Effector memory CD8-positive, alpha-beta T cell (primary cell): ENCODE measurements at regions not wholly inside any gene's neighbourhood (a gene's known extent, or its start where the extent isn't known, plus 50 kb on each side); places are given as distances from the start of the nearest gene placed in this dataset.
"Not testable (repeated sequence)": the region's sequence is repeated elsewhere in the genome, so short reads cannot be mapped to it uniquely, and the experiment has no call there.

Source experiments
- ATAC-seq: fragments of 150-1000 bp; cut with Tn5 transposase; replicated peaks from 2 replicates; pipeline ENCODE4 v1.10.0; 2021; ENCODE audit warnings: mild to moderate bottlenecking, moderate library complexity
- DNase-seq, 3 experiments: peaks; one replicate each; pipeline ENCODE4 v3.0.0; 2021
- H3K27ac Mint-ChIP-seq, 2 donors: one replicate each; pipeline ENCODE4 v1.8.0; 2022; ENCODE audit warnings: mild to moderate bottlenecking in 2 of 2, mixed read lengths in 2 of 2, moderate library complexity in 2 of 2
- H3K27me3 Mint-ChIP-seq, 2 donors: one replicate each; pipeline ENCODE4 v1.8.0; 2022; ENCODE audit warnings: mixed read lengths in 2 of 2
- H3K36me3 Mint-ChIP-seq: one replicate; pipeline ENCODE4 v1.8.0; 2022; ENCODE audit warnings: mild to moderate bottlenecking, moderate library complexity, mixed read lengths; ENCODE audit not compliant: insufficient read depth
- H3K4me1 Mint-ChIP-seq, 2 donors: one replicate each; pipeline ENCODE4 v1.8.0; 2022; ENCODE audit warnings: low read depth in 2 of 2, mixed read lengths in 2 of 2
- H3K4me3 Mint-ChIP-seq, 2 donors: one replicate each; pipeline ENCODE4 v1.8.0; 2022; ENCODE audit warnings: mild to moderate bottlenecking in 2 of 2, mixed read lengths in 2 of 2, moderate library complexity in 2 of 2
- H3K9me3 Mint-ChIP-seq, 2 donors: one replicate each; pipeline ENCODE4 v1.8.0; 2022; ENCODE audit warnings: mixed read lengths in 2 of 2

DNA sequence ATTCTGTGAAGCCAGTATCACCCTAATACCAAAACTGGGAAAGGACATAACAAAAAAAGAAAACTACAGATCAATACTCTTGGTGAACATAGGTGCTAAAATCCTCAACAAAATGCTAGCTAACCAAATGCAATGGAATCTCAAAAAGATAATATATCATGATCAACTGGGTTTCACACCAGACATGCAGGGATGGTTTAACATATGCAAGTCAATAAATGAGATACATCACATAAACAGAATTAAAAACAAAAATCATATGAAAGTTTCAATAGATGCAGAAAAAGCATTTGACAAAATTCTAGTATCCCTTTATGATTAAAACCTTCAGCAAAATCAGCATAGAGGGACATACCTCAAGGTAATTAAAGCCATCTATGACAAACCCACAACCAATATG lies 198.2 kb upstream of the NDUFV2 start:
- Mint-ChIP-seq H3K4me3 (no peak overlapping the region), H3K27ac (no peak overlapping the region), H3K27me3 (peaks cover 36 to 45% of the 10 kb centered on the region in 2 donors), H3K4me1 (peaks cover 0 to 1% of the 10 kb centered on the region in 2 donors), H3K36me3 (no peaks in the 10 kb centered on the region), H3K9me3 (no peaks in the 10 kb centered on the region)
- DNase-seq = no peak
- ATAC-seq = no peak

DNA sequence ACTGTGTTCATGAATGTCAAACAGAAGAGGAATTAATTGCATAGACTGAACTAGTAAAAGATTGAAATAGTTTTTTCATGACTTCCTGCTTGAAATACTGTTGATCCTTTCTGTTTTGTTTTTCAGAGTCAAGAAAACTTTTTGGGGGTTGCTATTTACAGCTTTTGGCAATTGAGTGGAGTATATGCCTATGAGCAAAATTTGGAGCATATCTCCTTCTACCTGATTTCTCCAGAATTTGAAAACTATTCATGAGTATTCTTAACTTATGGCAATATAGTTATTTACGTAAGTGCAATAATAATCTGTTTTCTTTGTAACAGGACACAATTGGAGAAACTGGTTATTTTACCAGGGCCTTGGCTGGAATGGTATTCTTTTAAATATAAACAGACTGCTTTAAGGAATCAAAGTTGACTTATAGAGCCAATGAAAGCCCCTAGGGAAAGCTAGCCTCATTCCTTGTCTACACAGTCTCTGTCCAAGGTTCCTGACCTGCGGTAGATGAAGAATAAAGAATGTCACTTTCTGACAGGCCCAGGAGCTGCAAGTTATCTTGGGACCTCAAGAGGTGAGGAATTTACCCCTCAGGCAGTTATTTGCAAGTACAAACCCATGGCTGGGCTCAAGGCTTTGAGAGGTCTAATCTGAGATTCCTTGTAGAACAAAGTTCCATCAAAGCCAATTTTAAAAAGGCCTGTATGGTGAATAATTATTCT lies 193.5 kb upstream of the NDUFV2 start:
- no peaks in the 10 kb centered on the region for H3K4me1 Mint-ChIP-seq
- peaks cover under 1 to 16% of the 10 kb centered on the region in 2 donors for H3K27me3 Mint-ChIP-seq

DNA sequence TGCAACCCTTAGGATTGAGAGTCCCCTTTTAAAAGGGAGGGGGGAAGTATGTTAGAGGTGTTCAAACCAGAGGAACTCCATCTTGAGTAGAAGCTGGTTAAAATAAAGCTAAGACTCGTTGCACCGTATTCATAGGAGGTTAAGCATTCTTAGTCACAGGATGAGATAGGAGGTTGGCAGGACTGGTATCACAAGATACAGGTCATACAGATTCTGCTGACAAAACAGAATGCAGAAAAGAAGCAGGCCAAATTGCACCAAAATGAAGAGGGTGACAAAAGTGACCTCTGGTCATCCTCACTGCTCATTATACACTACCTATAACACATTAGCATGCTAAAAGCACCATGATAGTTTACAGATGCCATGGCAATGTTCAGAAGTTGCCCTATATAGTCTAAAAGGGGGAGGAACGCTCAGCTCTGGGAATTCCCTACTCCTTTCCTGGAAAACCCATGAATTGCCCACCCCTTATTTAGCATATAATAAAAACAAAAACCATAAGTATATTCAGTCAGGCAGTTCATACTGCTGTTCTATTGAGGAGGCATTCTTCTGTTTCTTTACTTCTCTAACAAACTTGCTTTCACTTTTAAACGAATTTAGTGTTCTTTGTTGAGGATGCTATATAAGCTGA lies 192.2 kb upstream of the NDUFV2 start:
- ATAC-seq = no peak
- no peaks in the 10 kb centered on the region for H3K4me1 Mint-ChIP-seq

More for the DNA sequence above, 193.5 kb upstream of the NDUFV2 start:
- ATAC-seq = no peak
- Mint-ChIP-seq H3K27ac (no peak overlapping the region), H3K4me3 (no peak overlapping the region), H3K36me3 (no peaks in the 10 kb centered on the region), H3K9me3 (peaks cover 0 to 7% of the 10 kb centered on the region in 2 donors)
- no peak for DNase-seq

DNA sequence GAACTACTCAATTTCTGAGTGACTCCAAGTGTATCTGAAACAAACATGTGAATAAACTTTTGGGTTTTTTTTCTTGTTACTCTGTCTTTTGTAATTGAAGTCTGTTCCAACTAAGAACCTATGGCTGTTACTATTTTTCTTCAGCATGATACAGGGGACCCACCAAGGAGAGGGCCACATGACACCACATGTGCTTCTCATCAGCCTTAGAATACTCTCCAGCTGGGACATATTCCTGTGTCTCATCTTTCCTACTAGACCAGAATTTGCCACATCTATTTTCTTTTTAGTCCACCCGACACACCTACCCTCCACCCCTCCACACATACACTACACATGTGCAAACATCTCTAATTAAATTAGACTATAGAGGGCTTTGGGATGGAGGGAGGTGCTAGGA lies 191.7 kb upstream of the NDUFV2 start:
- no peaks in the 10 kb centered on the region for H3K36me3 Mint-ChIP-seq
- no peak overlapping the region for H3K27ac Mint-ChIP-seq
- no peaks in the 10 kb centered on the region for H3K4me1 Mint-ChIP-seq
- no peak overlapping the region for H3K4me3 Mint-ChIP-seq
- ATAC-seq = no peak
- peaks cover 0 to 8% of the 10 kb centered on the region in 2 donors for H3K27me3 Mint-ChIP-seq
- DNase-seq = no peak
- H3K9me3 Mint-ChIP-seq = peaks cover 3 to 7% of the 10 kb centered on the region in 2 donors

More for the DNA sequence above, 192.2 kb upstream of the NDUFV2 start:
- peaks cover 2 to 8% of the 10 kb centered on the region in 2 donors for H3K27me3 Mint-ChIP-seq
- H3K4me3 Mint-ChIP-seq = no peak overlapping the region
- no peak overlapping the region for H3K27ac Mint-ChIP-seq
- H3K9me3 Mint-ChIP-seq = peaks cover 3 to 7% of the 10 kb centered on the region in 2 donors
- H3K36me3 Mint-ChIP-seq = no peaks in the 10 kb centered on the region
- no peak for DNase-seq

DNA sequence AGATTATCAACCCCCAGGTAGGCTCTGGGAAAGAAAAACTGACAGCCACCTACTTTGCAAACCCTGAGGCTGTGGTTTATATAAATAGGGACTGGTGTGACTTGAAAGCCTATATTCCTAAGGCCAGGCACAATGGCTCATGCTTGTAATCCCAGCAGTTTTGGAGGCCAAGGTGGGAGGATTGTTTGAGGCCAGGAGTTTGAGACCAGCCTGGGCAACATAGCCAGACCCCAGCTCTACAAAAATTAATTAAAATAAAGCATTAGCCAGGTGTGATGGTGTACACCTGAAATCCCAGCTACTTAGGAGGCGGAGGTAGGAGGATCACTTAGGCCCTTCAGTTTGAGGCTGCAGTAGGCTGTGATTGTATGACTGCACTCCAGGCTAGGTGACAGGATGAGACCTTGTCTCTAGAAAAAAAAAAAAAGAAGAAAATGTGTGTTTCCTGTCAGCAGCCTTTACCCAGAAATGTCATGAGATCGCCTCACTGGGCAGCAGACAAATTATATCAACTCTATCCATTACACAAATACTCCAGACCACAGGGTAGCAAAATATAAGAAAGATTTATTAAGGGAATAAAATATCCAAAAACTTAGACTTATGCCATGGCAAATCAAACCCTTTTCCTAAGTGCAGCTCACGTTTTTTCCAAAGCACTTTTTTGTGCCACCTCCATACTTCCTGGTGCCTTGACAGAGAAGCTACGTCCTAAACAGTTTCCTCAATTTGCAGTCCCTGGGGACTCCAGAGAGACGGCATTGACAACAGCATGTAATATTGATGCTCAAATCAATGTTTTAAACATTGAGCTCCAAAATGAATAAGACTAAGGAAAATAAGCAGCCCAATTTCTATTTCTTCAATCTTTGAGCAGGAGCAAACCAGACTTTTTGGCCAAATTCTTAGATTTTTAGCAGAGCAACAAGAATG lies 190.8 kb upstream of the NDUFV2 start:
- Mint-ChIP-seq H3K4me1 (no peaks in the 10 kb centered on the region), H3K4me3 (no peak overlapping the region), H3K36me3 (no peaks in the 10 kb centered on the region), H3K27ac (no peak overlapping the region), H3K9me3 (peaks cover 3 to 7% of the 10 kb centered on the region in 2 donors), H3K27me3 (peaks cover 0 to 8% of the 10 kb centered on the region in 2 donors)
- DNase-seq (no peak), ATAC-seq (no peak)

DNA sequence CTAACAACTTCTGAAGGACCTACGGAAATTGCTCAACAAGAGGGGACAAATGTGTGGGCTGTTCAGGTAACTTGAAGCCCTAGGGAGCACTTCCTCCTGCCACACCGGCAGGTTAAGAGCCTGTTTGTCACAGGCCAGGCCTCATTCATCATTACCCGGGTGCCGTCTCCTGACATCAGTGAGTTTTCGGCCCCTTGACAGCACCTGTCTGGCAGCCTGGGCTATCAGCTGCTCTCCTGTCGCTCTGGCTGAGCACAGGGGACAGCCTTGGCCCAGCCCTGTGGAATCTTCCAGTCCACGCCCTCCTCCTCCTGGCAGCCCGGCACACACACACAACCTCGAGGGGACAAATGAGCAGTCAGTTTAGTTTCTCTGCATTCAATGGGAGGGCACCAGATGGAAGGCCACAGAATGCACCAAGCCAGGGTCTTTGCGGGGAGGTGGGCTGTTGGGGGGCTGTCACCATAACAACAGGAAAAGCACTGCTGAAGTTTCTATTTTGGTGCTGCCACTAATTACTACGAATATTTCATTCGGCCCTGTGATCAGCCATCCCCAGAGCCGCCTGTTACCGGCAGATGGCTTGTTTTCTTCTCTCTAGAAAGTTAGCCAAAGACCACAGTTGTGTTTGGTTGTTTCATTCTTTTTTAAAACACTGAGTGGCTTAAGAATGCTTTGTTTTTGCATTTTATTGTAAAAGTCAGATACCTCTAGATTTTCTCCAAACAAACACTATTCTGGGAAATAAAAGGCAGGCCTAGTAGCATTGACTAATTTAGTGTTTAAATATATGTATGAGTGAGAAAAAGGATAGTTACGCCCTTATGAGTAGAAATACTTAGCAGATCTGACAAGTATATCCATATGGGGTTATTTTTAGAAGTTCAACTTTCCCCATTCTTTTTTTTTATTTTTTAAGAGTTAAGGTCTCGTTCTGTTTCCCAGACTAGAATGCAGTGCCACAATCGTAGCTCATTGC lies 189.9 kb upstream of the NDUFV2 start:
- Mint-ChIP-seq H3K4me3 (no peak overlapping the region), H3K27ac (no peak overlapping the region), H3K36me3 (no peaks in the 10 kb centered on the region), H3K27me3 (peaks cover 0 to 8% of the 10 kb centered on the region in 2 donors), H3K9me3 (peaks cover 3 to 7% of the 10 kb centered on the region in 2 donors), H3K4me1 (no peaks in the 10 kb centered on the region)
- ATAC-seq = no peak
- no peak for DNase-seq

DNA sequence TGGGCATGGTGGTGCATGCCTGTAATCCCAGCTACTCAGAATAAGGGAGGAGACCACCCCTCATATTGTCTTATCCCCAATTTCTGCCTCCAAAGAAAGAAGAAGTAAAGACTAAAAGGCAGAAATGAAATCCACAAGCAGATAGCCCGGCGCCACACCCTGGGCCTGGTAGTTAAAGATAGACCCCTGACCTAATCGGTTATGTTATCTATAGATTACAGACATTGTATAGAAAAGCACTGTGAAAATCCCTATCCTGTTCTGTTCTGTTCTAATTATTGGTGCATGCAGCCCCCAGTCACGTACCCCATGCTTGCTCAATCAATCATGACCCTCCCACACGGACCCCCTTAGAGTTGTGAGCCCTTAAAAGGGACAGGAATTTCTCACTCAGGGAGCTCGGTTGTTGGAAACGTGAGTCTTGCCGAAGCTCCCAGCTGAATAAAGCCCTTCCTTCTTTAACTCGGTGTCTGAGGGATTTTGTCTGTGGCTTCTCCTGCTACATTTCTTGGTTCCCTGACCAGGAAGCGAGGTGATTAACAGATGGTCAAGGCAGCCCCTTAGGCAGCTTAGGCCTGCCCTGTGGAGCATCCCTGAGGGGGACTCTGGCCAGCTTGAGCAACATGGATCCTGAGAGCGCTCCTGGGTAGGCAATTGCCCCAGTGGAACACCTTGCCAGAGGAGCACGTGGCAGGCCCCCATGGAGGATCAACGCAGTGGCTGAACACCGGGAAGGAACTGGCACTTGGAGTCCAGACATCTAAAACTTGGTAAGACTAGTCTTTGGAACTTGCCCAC lies 188.7 kb upstream of the NDUFV2 start:
- H3K27me3 Mint-ChIP-seq, H3K27ac Mint-ChIP-seq, H3K4me3 Mint-ChIP-seq, H3K36me3 Mint-ChIP-seq, H3K4me1 Mint-ChIP-seq, ATAC-seq, H3K9me3 Mint-ChIP-seq, DNase-seq: not testable (repeated sequence)

DNA sequence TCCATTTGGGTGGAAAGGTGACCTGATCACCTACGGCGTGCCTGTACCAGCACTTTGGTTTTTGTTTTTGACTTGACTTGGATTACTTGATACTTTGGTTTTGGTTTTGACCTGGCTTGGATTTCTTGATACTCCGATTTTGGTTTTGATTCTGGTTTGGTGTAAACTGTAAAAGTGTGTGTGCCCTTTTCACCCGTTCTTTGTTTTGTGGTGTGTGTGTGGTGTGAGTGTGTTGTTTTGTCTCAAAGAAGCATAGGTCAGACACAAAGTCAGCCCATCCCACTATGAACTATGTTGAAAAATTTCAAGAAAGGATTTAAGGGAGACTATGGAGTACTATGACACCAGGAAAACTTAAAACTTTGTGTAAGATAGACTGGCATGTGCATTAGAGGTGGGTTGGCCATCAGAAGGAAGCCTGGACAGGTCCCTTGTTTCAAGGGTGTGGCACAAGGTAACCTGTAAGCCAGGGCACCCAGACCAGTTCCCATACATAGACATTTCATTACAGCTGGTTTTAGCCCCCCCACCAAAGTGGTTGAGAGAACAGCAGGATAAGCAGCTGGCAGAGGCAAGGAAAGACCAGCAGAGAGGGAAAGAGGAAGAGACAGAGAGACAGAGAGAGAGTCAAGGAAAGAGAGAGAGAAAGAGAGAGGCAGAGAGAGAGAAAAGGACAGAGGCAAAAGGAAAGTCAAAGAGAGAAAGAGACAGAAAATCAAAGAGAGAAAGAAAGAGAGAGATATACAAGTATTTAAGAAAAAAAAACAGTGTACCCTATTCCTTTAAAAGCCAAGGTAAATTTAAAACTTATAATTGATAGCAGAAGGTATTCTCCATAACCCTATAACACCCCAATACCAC lies 187.9 kb upstream of the NDUFV2 start:
- ATAC-seq, H3K27me3 Mint-ChIP-seq, H3K4me1 Mint-ChIP-seq, H3K9me3 Mint-ChIP-seq, H3K27ac Mint-ChIP-seq, H3K4me3 Mint-ChIP-seq, DNase-seq, H3K36me3 Mint-ChIP-seq: not testable (repeated sequence)

DNA sequence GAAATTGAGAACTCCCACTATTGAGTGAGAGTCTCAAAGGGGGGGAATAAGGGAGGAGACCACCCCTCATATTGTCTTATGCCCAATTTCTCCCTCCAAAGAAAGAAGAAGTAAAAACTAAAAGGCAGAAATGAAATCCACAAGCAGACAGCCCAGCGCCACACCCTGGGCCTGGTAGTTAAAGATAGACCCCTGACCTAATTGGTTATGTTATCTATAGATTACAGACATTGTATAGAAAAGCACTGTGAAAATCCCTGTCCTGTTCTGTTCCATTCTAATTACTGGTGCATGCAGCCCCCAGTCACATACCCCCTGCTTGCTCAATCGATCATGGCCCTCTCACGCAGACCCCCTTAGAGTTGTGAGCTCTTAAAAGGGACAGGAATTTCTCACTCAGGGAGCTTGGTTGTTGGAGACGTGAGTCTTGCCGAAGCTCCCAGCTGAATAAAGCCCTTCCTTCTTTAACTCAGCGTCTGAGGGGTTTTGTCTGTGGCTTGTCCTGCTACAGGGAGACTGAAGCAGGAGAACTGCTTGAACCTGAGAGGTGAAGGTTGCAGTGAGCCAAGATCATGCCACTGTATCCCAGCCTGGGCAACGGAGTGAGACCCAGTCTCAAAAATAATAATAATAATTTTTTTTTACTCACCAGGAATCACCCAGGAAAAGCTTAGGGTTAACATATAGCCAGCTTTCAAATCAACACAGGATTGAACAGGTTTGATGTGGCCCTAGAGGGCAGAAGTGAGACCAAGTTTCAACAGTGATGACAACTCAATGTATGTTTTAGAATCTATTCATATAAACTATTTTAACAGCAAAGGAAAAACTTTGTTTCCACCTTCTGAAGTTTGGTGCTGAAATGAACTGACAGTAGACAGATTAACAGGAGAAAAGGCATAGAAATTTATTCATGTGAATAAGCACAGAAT lies 181.4 kb upstream of the NDUFV2 start:
- DNase-seq, H3K9me3 Mint-ChIP-seq, H3K36me3 Mint-ChIP-seq, ATAC-seq, H3K4me1 Mint-ChIP-seq, H3K4me3 Mint-ChIP-seq, H3K27me3 Mint-ChIP-seq, H3K27ac Mint-ChIP-seq: not testable (repeated sequence)

DNA sequence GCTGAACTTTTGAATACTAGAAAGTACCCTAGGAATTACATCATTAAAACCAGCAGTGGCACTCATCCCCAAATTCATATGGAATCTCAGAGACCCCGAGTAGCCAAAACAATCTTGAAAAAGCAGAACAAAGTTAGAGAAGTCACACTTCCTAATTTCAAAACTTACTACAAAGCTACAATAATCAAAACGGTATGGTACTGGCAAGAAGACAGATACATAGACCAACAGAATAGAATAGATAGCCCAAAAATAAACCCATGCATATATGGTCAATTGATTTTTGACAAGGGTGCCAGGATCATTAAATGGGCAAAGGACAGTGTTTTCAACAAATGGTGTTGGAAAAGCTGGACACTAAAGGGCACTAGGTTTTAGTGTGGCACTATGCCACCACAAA lies 176.0 kb upstream of the NDUFV2 start:
- Mint-ChIP-seq H3K4me3 (no peak overlapping the region), H3K27ac (no peak overlapping the region), H3K36me3 (no peaks in the 10 kb centered on the region), H3K4me1 (no peaks in the 10 kb centered on the region), H3K9me3 (peaks cover 7 to 19% of the 10 kb centered on the region in 2 donors), H3K27me3 (peaks cover 22 to 29% of the 10 kb centered on the region in 2 donors)
- ATAC-seq (no peak), DNase-seq (no peak)

DNA sequence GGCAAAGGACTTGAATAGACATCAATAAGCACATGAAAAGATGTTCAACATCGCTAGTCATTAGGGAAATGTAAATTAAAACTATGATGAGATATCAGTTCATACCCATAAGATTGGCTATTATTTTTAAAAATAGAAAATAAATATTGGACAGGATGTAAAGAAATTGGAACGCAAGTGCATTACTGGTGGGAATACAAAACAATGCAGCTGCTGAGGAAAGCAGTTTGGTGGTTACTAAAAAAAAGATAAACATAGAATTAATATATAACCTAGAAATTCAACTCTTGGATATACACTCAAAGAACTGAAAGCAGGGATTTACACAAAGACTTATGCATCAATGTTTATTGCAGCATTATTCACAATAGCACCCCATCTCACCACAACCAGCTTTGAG lies 174.5 kb upstream of the NDUFV2 start:
- Mint-ChIP-seq H3K9me3 (peaks cover 7 to 19% of the 10 kb centered on the region in 2 donors), H3K27ac (no peak overlapping the region), H3K4me3 (no peak overlapping the region), H3K27me3 (peaks cover 23 to 32% of the 10 kb centered on the region in 2 donors), H3K36me3 (no peaks in the 10 kb centered on the region), H3K4me1 (no peaks in the 10 kb centered on the region)
- no peak for ATAC-seq
- DNase-seq = no peak
